Left ventricle myocardium inferior (tissue), 1 donor: ENCODE measurements at regions not wholly inside any gene's neighbourhood (a gene's known extent, or its start where the extent isn't known, plus 50 kb on each side); places are given as distances from the start of the nearest gene placed in this dataset.
A peak's percentile ranks its signal among the peaks of the same experiment; 100 is the strongest.

ENCODE experiments used
- DNase-seq: peaks from one replicate; pipeline ENCODE4 v3.0.0-alpha.2; 2020
- H3K27ac ChIP-seq: fragments of 200-600 bp; replicated peaks from 2 replicates; pipeline ENCODE4 v1.8.0; 2021
- H3K27me3 ChIP-seq: fragments of 200-600 bp; 2 replicates; pipeline ENCODE4 v1.8.0; 2021; ENCODE audit warnings: low read depth
- H3K36me3 ChIP-seq: fragments of 200-600 bp; 2 replicates; pipeline ENCODE4 v1.8.0; 2021
- H3K4me1 ChIP-seq: fragments of 200-600 bp; 2 replicates; pipeline ENCODE4 v1.8.0; 2021
- H3K4me3 ChIP-seq: fragments of 200-600 bp; 2 replicates; pipeline ENCODE4 v1.8.0; 2021; ENCODE audit warnings: mild to moderate bottlenecking, moderate library complexity
- H3K9me3 ChIP-seq: fragments of 200-600 bp; replicated peaks from 2 replicates; pipeline ENCODE4 v1.8.0; 2021
- CTCF ChIP-seq: fragments of 200-600 bp; IDR thresholded peaks from 2 replicates; pipeline ENCODE4 v1.8.0; 2021; ENCODE audit warnings: antibody characterized with exemption, mild to moderate bottlenecking, borderline replicate concordance
- intact Hi-C: fragments of 100-400 bp; cut with micrococcal nuclease; formaldehyde crosslinking; loops from one replicate; pipeline ENCODE4 v1.11.0; 2022
- donor health status: DM: no; HTN: yes; CAD: no; lungs with severe emphysema.

DNA sequence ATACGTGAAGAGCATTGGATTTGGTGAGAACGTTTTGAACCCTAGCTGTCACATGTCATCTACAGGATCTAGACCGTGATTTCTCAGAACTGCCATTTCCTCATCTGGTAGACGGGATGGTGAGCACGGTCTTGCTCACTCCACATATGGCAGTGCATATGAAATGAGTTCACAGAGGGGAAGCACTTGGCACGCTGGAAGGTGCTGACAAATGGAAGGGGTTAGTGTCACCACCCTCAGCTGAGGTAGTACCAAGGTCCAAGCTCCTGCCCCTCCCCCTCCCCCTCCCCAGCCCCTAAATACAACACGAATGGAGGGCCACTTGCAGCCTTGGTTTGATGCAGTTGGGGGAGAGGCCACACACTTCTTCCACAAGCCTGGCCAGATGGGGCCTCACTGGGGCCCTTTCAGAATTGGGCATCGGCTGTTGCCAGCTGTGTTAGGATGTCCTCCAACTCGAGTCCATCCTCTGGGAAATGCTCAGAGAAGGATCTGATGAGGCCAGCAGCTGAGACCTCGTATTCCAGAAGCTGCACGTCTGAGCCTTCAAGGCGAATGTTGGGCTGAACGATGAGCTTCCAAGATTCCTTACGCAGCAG, 322.4 kb downstream of the ANXA1 start:
- intact Hi-C loops: no loop called here
- no peak overlapping the region for H3K4me3 ChIP-seq

GRCh38 chr9:73474625-73475024, 323.0 kb downstream of the ANXA1 start:
- peaks cover 8% of the 10 kb centered on the region for H3K9me3 ChIP-seq
- no peak for DNase-seq
- intact Hi-C loops: no loop called here
- H3K4me1 ChIP-seq: no peaks in the 10 kb centered on the region
- TF ChIP-seq CTCF: no peak
- no peaks in the 10 kb centered on the region for H3K27me3 ChIP-seq
- H3K4me3 ChIP-seq: no peak overlapping the region
- peaks cover 12% of the 10 kb centered on the region for H3K36me3 ChIP-seq
- H3K27ac ChIP-seq: no peak overlapping the region

More for the DNA sequence above, 322.4 kb downstream of the ANXA1 start:
- Histone ChIP-seq H3K27me3 (no peaks in the 10 kb centered on the region), H3K27ac (no peak overlapping the region), H3K4me1 (no peaks in the 10 kb centered on the region), H3K36me3 (peaks cover 12% of the 10 kb centered on the region), H3K9me3 (peaks cover 8% of the 10 kb centered on the region)
- TF ChIP-seq CTCF: no peak
- no peak for DNase-seq

- no peaks in the 10 kb centered on the region for H3K27me3 ChIP-seq
- H3K36me3 ChIP-seq: no peaks in the 10 kb centered on the region
- DNase-seq: no peak
- peak overlapping the region; percentile 32 for H3K27ac ChIP-seq
- H3K4me1 ChIP-seq: peaks cover 19% of the 10 kb centered on the region
- H3K9me3 ChIP-seq: peaks cover 23% of the 10 kb centered on the region
- no peak for TF ChIP-seq CTCF
- intact Hi-C loops: no loop called here
- H3K4me3 ChIP-seq: peak overlapping the region; percentile 42
Observed at GRCh38 chr9:73494894-73495293, 343.2 kb downstream of the ANXA1 start.

GRCh38 chr9:73497796-73498195, 346.1 kb downstream of the ANXA1 start:
- intact Hi-C loops: no loop called here
- TF ChIP-seq CTCF: no peak
- Histone ChIP-seq H3K4me1 (peaks cover 19% of the 10 kb centered on the region), H3K4me3 (no peak overlapping the region), H3K36me3 (no peaks in the 10 kb centered on the region), H3K27ac (peak overlapping the region; percentile 63), H3K27me3 (no peaks in the 10 kb centered on the region), H3K9me3 (peaks cover 12% of the 10 kb centered on the region)
- DNase-seq: no peak

DNA sequence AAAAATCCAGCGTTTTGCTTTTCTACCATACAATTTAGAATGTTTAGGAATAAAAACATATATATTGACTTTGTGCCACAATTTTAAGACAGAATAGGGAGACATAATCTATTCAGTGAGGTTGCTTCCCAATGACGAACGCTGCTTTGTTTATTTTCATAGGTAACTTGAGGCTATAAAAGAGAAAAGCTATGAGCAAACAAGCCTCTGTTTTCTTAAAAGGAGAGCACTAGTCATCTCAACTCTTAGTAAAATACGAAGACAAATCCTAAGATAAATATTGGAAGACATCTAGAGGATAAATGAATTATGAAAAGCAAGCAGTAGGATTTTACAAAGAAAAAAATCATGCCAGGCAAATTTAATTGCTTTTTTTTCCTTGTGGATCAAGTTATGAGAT, 363.6 kb downstream of the ANXA1 start:
- Histone ChIP-seq H3K9me3 (no peaks in the 10 kb centered on the region), H3K4me1 (no peaks in the 10 kb centered on the region), H3K27me3 (no peaks in the 10 kb centered on the region), H3K4me3 (no peak overlapping the region), H3K36me3 (no peaks in the 10 kb centered on the region), H3K27ac (no peak overlapping the region)
- DNase-seq: no peak
- TF ChIP-seq CTCF: no peak
- intact Hi-C loops: no loop called here
